PC-9 (cell line): ENCODE measurements at regions not wholly inside any gene's neighbourhood (a gene's known extent, or its start where the extent isn't known, plus 50 kb on each side); places are given as distances from the start of the nearest gene placed in this dataset.

ENCODE experiments used
- EZH2 ChIP-seq: fragments of 200-600 bp; sonication (generic); IDR thresholded peaks from 2 replicates; pipeline ENCODE4 v1.8.0; 2017; ENCODE audit warnings: antibody characterized with exemption, low read depth
- TF ChIP-seq, protein P1 (sequence below): fragments of 200-600 bp; sonication (generic); conservative IDR thresholded peaks from 2 replicates; pipeline ENCODE4 v1.6.1; 2017; ENCODE audit warnings: mixed run types, antibody characterized with exemption, mild to moderate bottlenecking, moderate library complexity

DNA sequence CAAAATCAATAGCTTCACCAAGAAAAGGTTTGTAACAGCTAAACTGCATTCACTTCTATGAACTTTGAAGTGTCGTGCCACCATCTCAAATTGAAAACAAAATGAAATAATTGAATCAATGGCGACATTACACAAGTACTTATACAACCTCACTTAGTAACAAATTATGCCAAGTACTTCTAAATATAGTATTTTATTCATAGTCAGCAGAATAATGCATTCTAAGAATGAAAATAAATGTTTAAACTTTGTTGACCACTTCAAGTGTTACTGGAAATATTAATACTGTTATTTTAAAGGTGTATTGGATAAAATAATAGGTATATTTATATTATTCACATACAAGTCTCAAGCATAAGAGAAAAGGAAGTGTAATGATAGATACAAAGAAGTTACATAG is 280.1 kb upstream of the HTR1E start:
- TF ChIP-seq, protein P1, sequence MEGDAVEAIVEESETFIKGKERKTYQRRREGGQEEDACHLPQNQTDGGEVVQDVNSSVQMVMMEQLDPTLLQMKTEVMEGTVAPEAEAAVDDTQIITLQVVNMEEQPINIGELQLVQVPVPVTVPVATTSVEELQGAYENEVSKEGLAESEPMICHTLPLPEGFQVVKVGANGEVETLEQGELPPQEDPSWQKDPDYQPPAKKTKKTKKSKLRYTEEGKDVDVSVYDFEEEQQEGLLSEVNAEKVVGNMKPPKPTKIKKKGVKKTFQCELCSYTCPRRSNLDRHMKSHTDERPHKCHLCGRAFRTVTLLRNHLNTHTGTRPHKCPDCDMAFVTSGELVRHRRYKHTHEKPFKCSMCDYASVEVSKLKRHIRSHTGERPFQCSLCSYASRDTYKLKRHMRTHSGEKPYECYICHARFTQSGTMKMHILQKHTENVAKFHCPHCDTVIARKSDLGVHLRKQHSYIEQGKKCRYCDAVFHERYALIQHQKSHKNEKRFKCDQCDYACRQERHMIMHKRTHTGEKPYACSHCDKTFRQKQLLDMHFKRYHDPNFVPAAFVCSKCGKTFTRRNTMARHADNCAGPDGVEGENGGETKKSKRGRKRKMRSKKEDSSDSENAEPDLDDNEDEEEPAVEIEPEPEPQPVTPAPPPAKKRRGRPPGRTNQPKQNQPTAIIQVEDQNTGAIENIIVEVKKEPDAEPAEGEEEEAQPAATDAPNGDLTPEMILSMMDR: no peak
- no peak for TF ChIP-seq EZH2
